Left lung (tissue), 4 donors: ENCODE measurements at regions not wholly inside any gene's neighbourhood (a gene's known extent, or its start where the extent isn't known, plus 50 kb on each side); places are given as distances from the start of the nearest gene placed in this dataset.

Experiments used
- ATAC-seq: fragments of 200-7000 bp; cut with Tn5 transposase; one replicate; pipeline ENCODE4 v1.9.1; 2020; ENCODE audit warnings: moderate library complexity
- DNase-seq, 4 donors: peaks; one replicate each; pipeline ENCODE4 v3.0.0-alpha.2; 2013 to 2020
- H3K27ac ChIP-seq, 2 donors: fragments of 200-600 bp; sonication (generic) in 1 of 2; one replicate each; pipeline versions ENCODE4 v1.5.0 to v1.8.0; 2020 to 2021
- H3K27me3 ChIP-seq, 2 donors: fragments of 200-600 bp; sonication (generic) in 1 of 2; one replicate each; pipeline versions ENCODE4 v1.5.0 to v1.8.0; 2020 to 2021
- H3K36me3 ChIP-seq, 2 donors: fragments of 200-600 bp; sonication (generic) in 1 of 2; one replicate each; pipeline versions ENCODE4 v1.5.0 to v1.8.0; 2020 to 2021
- H3K4me1 ChIP-seq, 2 donors: fragments of 200-600 bp; one replicate each; pipeline ENCODE4 v1.8.0; 2021
- H3K4me3 ChIP-seq, 2 donors: fragments of 200-600 bp; sonication (generic) in 1 of 2; one replicate each; pipeline versions ENCODE4 v1.5.0 to v1.8.0; 2020 to 2021; ENCODE audit warnings: mild to moderate bottlenecking in 1 of 2
- H3K9me3 ChIP-seq, 2 donors: fragments of 200-600 bp; sonication (generic) in 1 of 2; one replicate each; pipeline versions ENCODE4 v1.5.0 to v1.8.0; 2020 to 2021
- intact Hi-C, 2 donors: fragments of 100-400 bp; cut with DNase I; formaldehyde crosslinking; loops; one replicate each; pipeline versions ENCODE4 v1.11.2 to v1.14.2; 2022
- TF ChIP-seq, protein P1 (sequence below), 2 donors: fragments of 200-600 bp; sonication (generic) in 1 of 2; IDR thresholded peaks; one replicate each; pipeline versions ENCODE4 v1.5.0 to v1.8.0; 2021; ENCODE audit warnings: antibody characterized with exemption in 2 of 2
- donor health status: DM: no; HTN: yes; CAD: no.
- donor health status: DM: no; HTN: no; CAD: no.

DNA sequence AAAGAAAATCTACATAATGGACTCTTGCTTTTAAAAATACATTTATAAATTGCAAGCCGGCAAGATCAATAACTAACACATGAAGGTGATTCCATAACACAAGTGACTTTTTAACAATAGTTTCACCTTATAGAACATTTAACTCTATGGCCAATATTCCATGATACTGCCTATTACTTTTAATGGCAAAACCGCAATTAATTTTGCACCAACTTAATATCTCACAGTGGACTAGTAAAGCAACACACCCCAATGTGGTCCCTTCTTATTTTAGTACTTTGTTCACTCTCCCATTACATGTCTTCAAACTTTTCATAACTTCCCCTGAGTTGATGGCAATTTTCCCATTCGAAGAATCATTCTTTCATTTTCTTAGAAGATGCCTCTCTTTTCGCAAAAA is 351.6 kb upstream of the F9 start:
- ATAC-seq (no peak), DNase-seq (no peak)
- TF ChIP-seq, protein P1, sequence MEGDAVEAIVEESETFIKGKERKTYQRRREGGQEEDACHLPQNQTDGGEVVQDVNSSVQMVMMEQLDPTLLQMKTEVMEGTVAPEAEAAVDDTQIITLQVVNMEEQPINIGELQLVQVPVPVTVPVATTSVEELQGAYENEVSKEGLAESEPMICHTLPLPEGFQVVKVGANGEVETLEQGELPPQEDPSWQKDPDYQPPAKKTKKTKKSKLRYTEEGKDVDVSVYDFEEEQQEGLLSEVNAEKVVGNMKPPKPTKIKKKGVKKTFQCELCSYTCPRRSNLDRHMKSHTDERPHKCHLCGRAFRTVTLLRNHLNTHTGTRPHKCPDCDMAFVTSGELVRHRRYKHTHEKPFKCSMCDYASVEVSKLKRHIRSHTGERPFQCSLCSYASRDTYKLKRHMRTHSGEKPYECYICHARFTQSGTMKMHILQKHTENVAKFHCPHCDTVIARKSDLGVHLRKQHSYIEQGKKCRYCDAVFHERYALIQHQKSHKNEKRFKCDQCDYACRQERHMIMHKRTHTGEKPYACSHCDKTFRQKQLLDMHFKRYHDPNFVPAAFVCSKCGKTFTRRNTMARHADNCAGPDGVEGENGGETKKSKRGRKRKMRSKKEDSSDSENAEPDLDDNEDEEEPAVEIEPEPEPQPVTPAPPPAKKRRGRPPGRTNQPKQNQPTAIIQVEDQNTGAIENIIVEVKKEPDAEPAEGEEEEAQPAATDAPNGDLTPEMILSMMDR (IDR thresholded peaks at IDR 0.05) = no peak
- H3K27me3 ChIP-seq = no peaks in the 10 kb centered on the region
- intact Hi-C loops = no loop called here
- no peaks in the 10 kb centered on the region for H3K4me1 ChIP-seq
- no peaks in the 10 kb centered on the region for H3K36me3 ChIP-seq
- no peaks in the 10 kb centered on the region for H3K9me3 ChIP-seq
- no peak overlapping the region for H3K27ac ChIP-seq
- no peak overlapping the region for H3K4me3 ChIP-seq

DNA sequence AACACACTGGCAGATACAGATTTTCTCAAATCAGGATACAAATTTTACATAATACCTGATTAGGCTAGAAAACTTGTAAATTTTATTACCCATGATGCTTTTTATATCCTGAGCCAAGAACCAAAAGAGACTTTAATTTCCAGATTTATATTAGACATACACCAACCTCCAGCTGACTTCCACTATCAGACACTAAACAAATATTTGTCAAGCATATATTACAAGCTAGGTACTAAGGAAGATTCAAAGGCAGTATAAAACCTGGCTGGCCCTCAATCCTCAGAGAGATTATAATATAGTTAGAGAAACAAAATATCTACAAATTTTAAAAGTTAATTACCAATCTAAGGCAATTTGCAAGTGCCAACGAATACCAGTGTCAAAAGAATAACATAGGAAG is 357.8 kb upstream of the F9 start:
- H3K36me3 ChIP-seq = no peaks in the 10 kb centered on the region
- no peak overlapping the region for H3K4me3 ChIP-seq
- no peaks in the 10 kb centered on the region for H3K27me3 ChIP-seq
- TF ChIP-seq, protein P1 (IDR thresholded peaks at IDR 0.05) = no peak
- no peak overlapping the region for H3K27ac ChIP-seq
- intact Hi-C loops = no loop called here
- no peaks in the 10 kb centered on the region for H3K9me3 ChIP-seq
- no peaks in the 10 kb centered on the region for H3K4me1 ChIP-seq
- no peak for ATAC-seq
- no peak for DNase-seq

DNA sequence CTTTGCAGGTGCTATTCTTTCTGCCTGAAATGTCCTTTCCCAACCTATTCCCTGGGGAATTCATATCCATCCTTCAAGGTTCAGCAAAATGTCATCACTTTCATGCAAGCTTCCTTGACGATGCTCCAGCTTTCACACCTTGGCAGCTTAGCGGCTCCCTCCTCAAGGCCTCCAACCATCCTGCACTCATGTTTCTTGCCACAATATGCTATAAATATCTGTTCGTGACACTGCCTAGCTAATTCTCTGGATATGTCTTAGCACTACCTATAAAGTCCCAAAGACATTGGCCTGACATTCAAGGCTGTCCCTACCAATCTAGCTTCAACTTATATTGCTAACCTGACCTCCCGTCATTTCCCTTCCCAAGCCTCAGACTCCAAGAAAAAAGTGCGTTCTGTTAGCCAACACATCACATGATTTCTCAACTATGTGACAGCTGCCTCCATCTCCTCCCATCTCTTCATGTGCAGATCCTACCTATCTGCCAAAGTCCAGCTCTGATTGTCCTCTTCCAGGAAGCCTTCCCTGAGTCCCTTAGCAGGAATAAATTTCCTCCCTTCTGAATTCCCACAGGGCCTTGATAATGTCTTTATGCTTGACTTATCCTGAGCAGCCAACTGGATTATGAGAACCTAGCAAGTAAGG is 359.9 kb upstream of the F9 start:
- no peak overlapping the region for H3K27ac ChIP-seq
- H3K36me3 ChIP-seq = no peaks in the 10 kb centered on the region
- no peaks in the 10 kb centered on the region for H3K4me1 ChIP-seq
- intact Hi-C loops = no loop called here
- H3K4me3 ChIP-seq = no peak overlapping the region
- no peaks in the 10 kb centered on the region for H3K27me3 ChIP-seq
- DNase-seq (no peak), ATAC-seq (no peak)
- H3K9me3 ChIP-seq = no peaks in the 10 kb centered on the region
- TF ChIP-seq, protein P1 (IDR thresholded peaks at IDR 0.05) = no peak

DNA sequence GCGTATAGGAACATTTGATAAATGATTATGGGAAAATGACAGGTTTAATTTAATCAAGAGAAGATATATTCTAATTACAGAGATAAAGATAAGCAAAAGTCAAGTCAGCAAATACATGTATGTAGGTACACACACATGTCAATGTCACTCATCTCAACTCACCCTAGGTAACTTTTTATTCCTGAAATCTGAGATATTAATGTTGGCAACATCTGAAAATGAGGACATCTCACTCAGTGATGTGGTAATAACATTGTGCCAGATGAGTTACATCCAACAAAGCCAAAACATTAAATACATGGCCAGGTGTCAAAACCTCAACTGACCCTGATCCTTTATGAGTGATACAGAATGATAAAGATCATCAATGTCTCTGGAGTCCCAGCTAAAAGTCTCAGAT is 363.3 kb upstream of the F9 start:
- TF ChIP-seq, protein P1 (IDR thresholded peaks at IDR 0.05) = no peak
- Histone ChIP-seq H3K27me3 (no peaks in the 10 kb centered on the region), H3K4me1 (no peaks in the 10 kb centered on the region), H3K36me3 (no peaks in the 10 kb centered on the region), H3K4me3 (no peak overlapping the region), H3K9me3 (no peaks in the 10 kb centered on the region), H3K27ac (no peak overlapping the region)
- intact Hi-C loops = no loop called here
- ATAC-seq = no peak
- no peak for DNase-seq

DNA sequence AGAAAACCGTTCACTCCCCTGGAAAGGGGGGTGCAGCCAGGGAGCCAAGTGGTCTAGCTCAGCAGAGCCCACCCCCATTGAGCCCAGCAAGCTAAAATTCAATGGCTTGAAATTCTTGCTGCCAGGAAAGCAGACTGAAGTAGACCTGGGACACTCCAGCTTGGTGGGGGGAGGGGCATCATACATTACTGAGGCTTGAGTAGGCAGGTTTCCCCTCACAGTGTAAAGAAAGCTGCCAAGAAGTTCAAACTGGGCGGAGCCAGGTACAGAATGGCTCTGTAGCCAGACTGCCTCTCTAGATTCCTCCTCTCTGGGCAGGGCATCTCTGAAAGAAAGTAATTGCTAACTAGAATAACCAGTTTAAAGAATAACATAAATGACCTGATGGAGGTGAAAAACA is 372.3 kb upstream of the F9 start:
- no peaks in the 10 kb centered on the region for H3K4me1 ChIP-seq
- no peak overlapping the region for H3K4me3 ChIP-seq
- no peaks in the 10 kb centered on the region for H3K9me3 ChIP-seq
- DNase-seq (peak in 3 of 4 donors; percentile 5 to 58 (median 46)), ATAC-seq (peak; percentile 95)
- H3K27me3 ChIP-seq = no peaks in the 10 kb centered on the region
- no peaks in the 10 kb centered on the region for H3K36me3 ChIP-seq
- H3K27ac ChIP-seq = no peak overlapping the region
- intact Hi-C loops = no loop called here
- TF ChIP-seq, protein P1 (IDR thresholded peaks at IDR 0.05) = no peak
